WTC11 (cell line): ENCODE measurements at regions not wholly inside any gene's neighbourhood (a gene's known extent, or its start where the extent isn't known, plus 50 kb on each side); places are given as distances from the start of the nearest gene placed in this dataset.
A peak's percentile ranks its signal among the peaks of the same experiment; 100 is the strongest.
"Not testable (repeated sequence)": the region's sequence is repeated elsewhere in the genome, so short reads cannot be mapped to it uniquely, and the experiment has no call there.

Experiments used
- ATAC-seq: fragments of 200-7000 bp; cut with Tn5 transposase; 2 replicates; pipeline ENCODE4 v1.10.0; 2021; ENCODE audit warnings: mild to moderate bottlenecking, moderate library complexity
- CTCF ChIA-PET: fragments of 300-600 bp; sonication (Branson Sonifier 250); formaldehyde crosslinking; loops from one replicate; lab custom pipeline; 2021; ENCODE audit warnings: antibody characterized with exemption; lab: Charles Lee
- POLR2A ChIA-PET: fragments of 350-600 bp; sonication (Branson Sonifier 250); formaldehyde crosslinking; loops from one replicate; lab custom pipeline; 2021; ENCODE audit warnings: antibody characterized with exemption; lab: Charles Lee
- DNase-seq: peaks from one replicate; pipeline ENCODE4 v3.0.0; 2021; ENCODE audit warnings: low spot score
- H3K27ac Mint-ChIP-seq: 2 replicates; pipeline ENCODE4 v1.8.0; 2021; ENCODE audit warnings: mixed read lengths
- H3K27me3 Mint-ChIP-seq: 2 replicates; pipeline ENCODE4 v1.8.0; 2021; ENCODE audit warnings: low read depth, mild to moderate bottlenecking, moderate library complexity, mixed read lengths
- H3K36me3 Mint-ChIP-seq: 2 replicates; pipeline ENCODE4 v1.8.0; 2021; ENCODE audit warnings: mixed read lengths
- H3K4me1 Mint-ChIP-seq: 2 replicates; pipeline ENCODE4 v1.8.0; 2022; ENCODE audit warnings: mixed read lengths
- H3K4me3 Mint-ChIP-seq: 2 replicates; pipeline ENCODE4 v1.8.0; 2021; ENCODE audit warnings: mild to moderate bottlenecking, moderate library complexity, mixed read lengths
- H3K9me3 Mint-ChIP-seq: 2 replicates; pipeline ENCODE4 v1.8.0; 2021; ENCODE audit warnings: mixed read lengths
- GABPB1 ChIP-seq: sonication (generic); formaldehyde crosslinking; IDR thresholded peaks from 2 replicates; pipeline ENCODE4 v1.8.1; 2023; ENCODE audit warnings: mild to moderate bottlenecking, missing genetic modification reagents
- NFE2L1 ChIP-seq: sonication (generic); formaldehyde crosslinking; IDR thresholded peaks from 2 replicates; pipeline ENCODE4 v1.8.1; 2023; ENCODE audit warnings: missing genetic modification reagents
- NR1H2 ChIP-seq: sonication (generic); formaldehyde crosslinking; IDR thresholded peaks from 2 replicates; pipeline ENCODE4 v1.9.0; 2021; ENCODE audit warnings: mild to moderate bottlenecking, moderate library complexity, missing genetic modification reagents
- NR3C1 ChIP-seq: sonication (generic); formaldehyde crosslinking; conservative IDR thresholded peaks from 2 replicates; pipeline ENCODE4 v1.8.1; 2023; ENCODE audit warnings: low read depth, mild to moderate bottlenecking, missing genetic modification reagents
- OVOL2 ChIP-seq: fragments of 250-450 bp; sonication (Bioruptor Pico); IDR thresholded peaks from 2 replicates; pipeline ENCODE4 v1.9.0; 2021; ENCODE audit warnings: mild to moderate bottlenecking, borderline replicate concordance
- RELA ChIP-seq: sonication (generic); formaldehyde crosslinking; IDR thresholded peaks from 2 replicates; pipeline ENCODE4 v1.8.1; 2022; ENCODE audit warnings: missing genetic modification reagents, mild to moderate bottlenecking, borderline replicate concordance
- SMAD4 ChIP-seq: sonication (generic); formaldehyde crosslinking; IDR thresholded peaks from 2 replicates; pipeline ENCODE4 v1.8.0; 2022; ENCODE audit warnings: mild to moderate bottlenecking, missing genetic modification reagents
- TCF7 ChIP-seq: sonication (generic); formaldehyde crosslinking; IDR thresholded peaks from 2 replicates; pipeline ENCODE4 v1.8.0; 2022; ENCODE audit warnings: mild to moderate bottlenecking, low read depth, missing genetic modification reagents, moderate library complexity
- TEAD1 ChIP-seq: sonication (generic); formaldehyde crosslinking; IDR thresholded peaks from 2 replicates; pipeline ENCODE4 v1.8.0; 2022; ENCODE audit warnings: mild to moderate bottlenecking, missing genetic modification reagents
- ZNF317 ChIP-seq: sonication (generic); formaldehyde crosslinking; IDR thresholded peaks from 2 replicates; pipeline ENCODE4 v1.8.1; 2023; ENCODE audit warnings: low read depth, mild to moderate bottlenecking, moderate library complexity, missing genetic modification reagents, borderline replicate concordance
- ZNF416 ChIP-seq: fragments of 250-450 bp; sonication (Bioruptor Pico); IDR thresholded peaks from 2 replicates; pipeline ENCODE4 v1.9.0; 2021; ENCODE audit warnings: mild to moderate bottlenecking, inconsistent platforms
- TF ChIP-seq, protein P1 (sequence below): sonication (generic); formaldehyde crosslinking; IDR thresholded peaks from 2 replicates; pipeline ENCODE4 v1.8.1; 2023; ENCODE audit warnings: mild to moderate bottlenecking, missing genetic modification reagents, moderate library complexity
- TF ChIP-seq, protein P2 (sequence below): sonication (generic); formaldehyde crosslinking; IDR thresholded peaks from 2 replicates; pipeline ENCODE4 v1.8.1; 2022; ENCODE audit warnings: low read depth, missing genetic modification reagents, borderline replicate concordance
- TF ChIP-seq, protein P3 (sequence below): sonication (generic); formaldehyde crosslinking; conservative IDR thresholded peaks from 2 replicates; pipeline ENCODE4 v1.8.1; 2023; ENCODE audit warnings: mild to moderate bottlenecking, low read depth, missing genetic modification reagents, moderate library complexity
- TF ChIP-seq, protein P4 (sequence below): sonication (generic); formaldehyde crosslinking; IDR thresholded peaks from 2 replicates; pipeline ENCODE4 v1.8.0; 2023; ENCODE audit warnings: mild to moderate bottlenecking, missing genetic modification reagents
- TF ChIP-seq, protein P5 (sequence below): sonication (generic); formaldehyde crosslinking; IDR thresholded peaks from 2 replicates; pipeline ENCODE4 v1.8.0; 2023; ENCODE audit warnings: missing genetic modification reagents

DNA sequence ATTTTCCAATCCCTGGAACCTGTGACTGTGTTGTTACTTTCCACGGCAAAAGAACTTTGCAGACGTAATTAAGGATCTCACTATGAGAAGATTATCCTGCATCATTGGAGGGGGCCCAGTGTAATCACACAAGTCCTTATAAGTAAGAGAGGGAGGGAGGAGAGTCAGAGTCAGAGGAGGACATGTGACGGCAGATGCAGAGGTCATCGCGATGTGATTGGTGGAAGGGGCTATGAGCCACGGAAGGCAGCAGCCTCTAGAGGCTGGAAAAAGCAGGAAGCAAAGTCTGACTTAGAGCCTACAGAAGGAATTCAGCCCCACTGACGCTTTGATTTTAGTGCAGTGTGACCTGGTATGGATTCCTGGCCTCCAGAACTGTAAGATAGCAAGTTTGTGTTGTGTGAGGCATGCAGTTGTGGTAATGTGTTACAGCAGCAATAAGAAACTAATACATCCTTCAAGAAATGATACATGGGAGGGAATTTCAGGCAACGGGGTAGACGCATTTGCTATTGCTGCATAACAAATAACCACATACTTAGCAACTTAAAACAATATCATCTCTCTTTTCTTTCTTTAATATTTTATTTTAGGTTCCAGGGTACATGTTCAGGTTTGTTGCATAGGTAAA, 112.7 kb upstream of the SERPINE2 start (continued):
- TF ChIP-seq, protein P1, sequence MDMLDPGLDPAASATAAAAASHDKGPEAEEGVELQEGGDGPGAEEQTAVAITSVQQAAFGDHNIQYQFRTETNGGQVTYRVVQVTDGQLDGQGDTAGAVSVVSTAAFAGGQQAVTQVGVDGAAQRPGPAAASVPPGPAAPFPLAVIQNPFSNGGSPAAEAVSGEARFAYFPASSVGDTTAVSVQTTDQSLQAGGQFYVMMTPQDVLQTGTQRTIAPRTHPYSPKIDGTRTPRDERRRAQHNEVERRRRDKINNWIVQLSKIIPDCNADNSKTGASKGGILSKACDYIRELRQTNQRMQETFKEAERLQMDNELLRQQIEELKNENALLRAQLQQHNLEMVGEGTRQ = peak; percentile 36; the same call in 1 of the 2 replicates
- TF ChIP-seq, all 79 proteins: peak for 1

DNA sequence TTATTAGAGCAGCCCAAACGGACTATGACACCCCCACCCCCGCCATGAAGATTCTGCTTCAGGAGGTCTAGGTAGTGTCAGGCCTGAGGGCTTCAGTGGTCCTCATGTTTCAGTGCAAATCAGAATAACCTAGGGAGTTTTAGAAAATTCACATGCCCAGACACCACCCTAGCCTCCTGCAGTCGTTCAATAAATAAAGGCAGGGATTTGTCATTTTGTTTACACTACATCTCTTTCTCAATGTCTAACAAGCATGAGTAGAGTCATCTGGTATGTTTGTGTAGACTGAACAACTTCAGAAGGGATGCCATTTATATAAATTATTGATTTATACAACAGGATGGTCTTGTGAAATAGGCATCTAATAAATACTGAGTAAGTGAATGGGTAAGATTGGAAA, 112.1 kb upstream of the SERPINE2 start:
- ATAC-seq (no peak), DNase-seq (no peak)
- POLR2A ChIA-PET = no interaction called here
- CTCF ChIA-PET = no interaction called here
- H3K4me1 Mint-ChIP-seq = no peaks in the 10 kb centered on the region
- TF ChIP-seq, protein P2, sequence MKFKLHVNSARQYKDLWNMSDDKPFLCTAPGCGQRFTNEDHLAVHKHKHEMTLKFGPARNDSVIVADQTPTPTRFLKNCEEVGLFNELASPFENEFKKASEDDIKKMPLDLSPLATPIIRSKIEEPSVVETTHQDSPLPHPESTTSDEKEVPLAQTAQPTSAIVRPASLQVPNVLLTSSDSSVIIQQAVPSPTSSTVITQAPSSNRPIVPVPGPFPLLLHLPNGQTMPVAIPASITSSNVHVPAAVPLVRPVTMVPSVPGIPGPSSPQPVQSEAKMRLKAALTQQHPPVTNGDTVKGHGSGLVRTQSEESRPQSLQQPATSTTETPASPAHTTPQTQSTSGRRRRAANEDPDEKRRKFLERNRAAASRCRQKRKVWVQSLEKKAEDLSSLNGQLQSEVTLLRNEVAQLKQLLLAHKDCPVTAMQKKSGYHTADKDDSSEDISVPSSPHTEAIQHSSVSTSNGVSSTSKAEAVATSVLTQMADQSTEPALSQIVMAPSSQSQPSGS (CRISPR knock-in tag) = no peak
- TF ChIP-seq RELA (no peak), GABPB1 (CRISPR knock-in tag) (0 out of 2 replicates have a peak, but pooled peaks have one; percentile 21), TCF7 (CRISPR knock-in tag) (no peak)
- H3K27me3 Mint-ChIP-seq = no peaks in the 10 kb centered on the region
- no peaks in the 10 kb centered on the region for H3K36me3 Mint-ChIP-seq
- H3K9me3 Mint-ChIP-seq = peaks cover 10% of the 10 kb centered on the region
- no peak overlapping the region for H3K27ac Mint-ChIP-seq
- no peak overlapping the region for H3K4me3 Mint-ChIP-seq

DNA sequence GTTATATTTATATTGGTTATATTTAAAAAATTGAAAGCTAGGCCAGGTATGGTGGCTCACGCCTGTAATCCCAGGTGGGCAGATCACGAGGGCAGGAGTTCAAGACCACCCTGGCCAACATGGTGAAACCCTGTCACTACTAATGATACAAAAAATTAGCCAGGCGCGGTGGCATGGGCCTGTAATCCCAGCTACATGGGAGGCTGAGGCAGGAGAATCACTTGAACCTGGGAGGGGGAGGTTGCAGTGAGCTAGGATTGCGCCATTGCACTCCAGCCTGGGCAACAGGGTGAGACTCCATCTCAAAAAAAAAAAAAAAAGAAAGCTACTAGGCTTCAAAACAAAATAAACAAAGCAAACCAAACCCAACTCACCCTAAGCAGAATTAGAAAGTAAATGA, 109.0 kb upstream of the SERPINE2 start:
- DNase-seq, H3K4me1 Mint-ChIP-seq, H3K27ac Mint-ChIP-seq, H3K4me3 Mint-ChIP-seq, CTCF ChIA-PET, ATAC-seq, POLR2A ChIA-PET, H3K27me3 Mint-ChIP-seq, H3K36me3 Mint-ChIP-seq: not testable (repeated sequence)
- peaks cover 10% of the 10 kb centered on the region for H3K9me3 Mint-ChIP-seq

DNA sequence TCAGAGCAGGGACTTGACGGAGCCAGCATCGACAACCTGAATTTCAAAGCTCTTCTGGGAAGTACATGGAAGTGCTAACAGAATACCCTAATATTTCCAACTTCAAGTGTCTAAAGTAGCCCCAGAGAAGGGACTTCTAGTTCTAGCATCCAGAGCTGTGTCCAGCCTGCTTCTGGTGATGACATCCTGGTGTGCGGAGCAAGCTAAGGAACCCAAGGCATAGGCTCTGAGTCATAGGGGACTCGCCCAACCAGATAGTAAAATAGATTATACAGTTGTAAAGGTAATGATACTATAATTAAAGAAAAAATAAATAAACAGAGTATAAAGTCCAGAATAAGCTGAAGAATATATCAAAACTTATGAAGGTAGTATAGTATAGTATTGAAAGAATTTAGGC, 108.1 kb upstream of the SERPINE2 start:
- no peak for ATAC-seq
- Mint-ChIP-seq H3K27me3 (no peaks in the 10 kb centered on the region), H3K4me1 (no peaks in the 10 kb centered on the region), H3K4me3 (no peak overlapping the region), H3K36me3 (no peaks in the 10 kb centered on the region), H3K9me3 (peaks cover 7% of the 10 kb centered on the region), H3K27ac (no peak overlapping the region)
- CTCF ChIA-PET = no interaction called here
- DNase-seq = no peak
- TF ChIP-seq, protein P3, sequence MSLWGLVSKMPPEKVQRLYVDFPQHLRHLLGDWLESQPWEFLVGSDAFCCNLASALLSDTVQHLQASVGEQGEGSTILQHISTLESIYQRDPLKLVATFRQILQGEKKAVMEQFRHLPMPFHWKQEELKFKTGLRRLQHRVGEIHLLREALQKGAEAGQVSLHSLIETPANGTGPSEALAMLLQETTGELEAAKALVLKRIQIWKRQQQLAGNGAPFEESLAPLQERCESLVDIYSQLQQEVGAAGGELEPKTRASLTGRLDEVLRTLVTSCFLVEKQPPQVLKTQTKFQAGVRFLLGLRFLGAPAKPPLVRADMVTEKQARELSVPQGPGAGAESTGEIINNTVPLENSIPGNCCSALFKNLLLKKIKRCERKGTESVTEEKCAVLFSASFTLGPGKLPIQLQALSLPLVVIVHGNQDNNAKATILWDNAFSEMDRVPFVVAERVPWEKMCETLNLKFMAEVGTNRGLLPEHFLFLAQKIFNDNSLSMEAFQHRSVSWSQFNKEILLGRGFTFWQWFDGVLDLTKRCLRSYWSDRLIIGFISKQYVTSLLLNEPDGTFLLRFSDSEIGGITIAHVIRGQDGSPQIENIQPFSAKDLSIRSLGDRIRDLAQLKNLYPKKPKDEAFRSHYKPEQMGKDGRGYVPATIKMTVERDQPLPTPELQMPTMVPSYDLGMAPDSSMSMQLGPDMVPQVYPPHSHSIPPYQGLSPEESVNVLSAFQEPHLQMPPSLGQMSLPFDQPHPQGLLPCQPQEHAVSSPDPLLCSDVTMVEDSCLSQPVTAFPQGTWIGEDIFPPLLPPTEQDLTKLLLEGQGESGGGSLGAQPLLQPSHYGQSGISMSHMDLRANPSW = no peak
- TF ChIP-seq NFE2L1 (CRISPR knock-in tag) (no peak), SMAD4 (no peak), OVOL2 (no peak), ZNF416 (CRISPR knock-in tag) (no peak), ZNF317 (CRISPR knock-in tag) (no peak), NR3C1 (no peak), NR1H2 (no peak), TEAD1 (CRISPR knock-in tag) (no peak)
- TF ChIP-seq, protein P4, sequence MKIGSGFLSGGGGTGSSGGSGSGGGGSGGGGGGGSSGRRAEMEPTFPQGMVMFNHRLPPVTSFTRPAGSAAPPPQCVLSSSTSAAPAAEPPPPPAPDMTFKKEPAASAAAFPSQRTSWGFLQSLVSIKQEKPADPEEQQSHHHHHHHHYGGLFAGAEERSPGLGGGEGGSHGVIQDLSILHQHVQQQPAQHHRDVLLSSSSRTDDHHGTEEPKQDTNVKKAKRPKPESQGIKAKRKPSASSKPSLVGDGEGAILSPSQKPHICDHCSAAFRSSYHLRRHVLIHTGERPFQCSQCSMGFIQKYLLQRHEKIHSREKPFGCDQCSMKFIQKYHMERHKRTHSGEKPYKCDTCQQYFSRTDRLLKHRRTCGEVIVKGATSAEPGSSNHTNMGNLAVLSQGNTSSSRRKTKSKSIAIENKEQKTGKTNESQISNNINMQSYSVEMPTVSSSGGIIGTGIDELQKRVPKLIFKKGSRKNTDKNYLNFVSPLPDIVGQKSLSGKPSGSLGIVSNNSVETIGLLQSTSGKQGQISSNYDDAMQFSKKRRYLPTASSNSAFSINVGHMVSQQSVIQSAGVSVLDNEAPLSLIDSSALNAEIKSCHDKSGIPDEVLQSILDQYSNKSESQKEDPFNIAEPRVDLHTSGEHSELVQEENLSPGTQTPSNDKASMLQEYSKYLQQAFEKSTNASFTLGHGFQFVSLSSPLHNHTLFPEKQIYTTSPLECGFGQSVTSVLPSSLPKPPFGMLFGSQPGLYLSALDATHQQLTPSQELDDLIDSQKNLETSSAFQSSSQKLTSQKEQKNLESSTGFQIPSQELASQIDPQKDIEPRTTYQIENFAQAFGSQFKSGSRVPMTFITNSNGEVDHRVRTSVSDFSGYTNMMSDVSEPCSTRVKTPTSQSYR (CRISPR knock-in tag) = no peak
- TF ChIP-seq, protein P5, sequence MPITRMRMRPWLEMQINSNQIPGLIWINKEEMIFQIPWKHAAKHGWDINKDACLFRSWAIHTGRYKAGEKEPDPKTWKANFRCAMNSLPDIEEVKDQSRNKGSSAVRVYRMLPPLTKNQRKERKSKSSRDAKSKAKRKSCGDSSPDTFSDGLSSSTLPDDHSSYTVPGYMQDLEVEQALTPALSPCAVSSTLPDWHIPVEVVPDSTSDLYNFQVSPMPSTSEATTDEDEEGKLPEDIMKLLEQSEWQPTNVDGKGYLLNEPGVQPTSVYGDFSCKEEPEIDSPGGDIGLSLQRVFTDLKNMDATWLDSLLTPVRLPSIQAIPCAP (CRISPR knock-in tag) = no peak
- POLR2A ChIA-PET = no interaction called here
